ENCODE measurements at regions not wholly inside any gene's neighbourhood (a gene's known extent, or its start where the extent isn't known, plus 50 kb on each side); places are given as distances from the start of the nearest gene placed in this dataset.

GRCh38 chr1:48115835-48116234, 106.7 kb upstream of the SLC5A9 start:
- no peak for TF ChIP-seq CTCF (IDR thresholded peaks at IDR 0.05; ENCODE audit: extremely low read depth, missing control alignments)
- DNase-seq (ENCODE audit: low spot score) = no peak

GRCh38 chr1:48114596-48115382, 107.7 kb upstream of the SLC5A9 start:
- no peak for DNase-seq (ENCODE audit: low spot score)
- TF ChIP-seq CTCF (IDR thresholded peaks at IDR 0.05; ENCODE audit: extremely low read depth, missing control alignments) = no peak

- peak; percentile 31 for DNase-seq (ENCODE audit: low spot score)
- peak; percentile 30 for TF ChIP-seq CTCF (IDR thresholded peaks at IDR 0.05; ENCODE audit: extremely low read depth, missing control alignments)
These were observed 112.3 kb upstream of the TRABD2B start for GRCh38 chr1:48109390-48110013.

GRCh38 chr1:48107516-48107915, 110.3 kb upstream of the TRABD2B start:
- no peak for TF ChIP-seq CTCF (IDR thresholded peaks at IDR 0.05; ENCODE audit: extremely low read depth, missing control alignments)
- DNase-seq (ENCODE audit: low spot score) = no peak

GRCh38 chr1:48106049-48106448, 108.9 kb upstream of the TRABD2B start:
- no peak for DNase-seq (ENCODE audit: low spot score)
- no peak for TF ChIP-seq CTCF (IDR thresholded peaks at IDR 0.05; ENCODE audit: extremely low read depth, missing control alignments)

- DNase-seq (ENCODE audit: low spot score) = no peak
These were observed 108.0 kb upstream of the TRABD2B start for GRCh38 chr1:48105165-48105564.

More at GRCh38 chr1:48105165-48105564, 108.0 kb upstream of the TRABD2B start:
- no peak for TF ChIP-seq CTCF (IDR thresholded peaks at IDR 0.05; ENCODE audit: extremely low read depth, missing control alignments)
